ENCODE measurements at regions not wholly inside any gene's neighbourhood (a gene's known extent, or its start where the extent isn't known, plus 50 kb on each side); places are given as distances from the start of the nearest gene placed in this dataset.

- TF ChIP-seq, protein P1, sequence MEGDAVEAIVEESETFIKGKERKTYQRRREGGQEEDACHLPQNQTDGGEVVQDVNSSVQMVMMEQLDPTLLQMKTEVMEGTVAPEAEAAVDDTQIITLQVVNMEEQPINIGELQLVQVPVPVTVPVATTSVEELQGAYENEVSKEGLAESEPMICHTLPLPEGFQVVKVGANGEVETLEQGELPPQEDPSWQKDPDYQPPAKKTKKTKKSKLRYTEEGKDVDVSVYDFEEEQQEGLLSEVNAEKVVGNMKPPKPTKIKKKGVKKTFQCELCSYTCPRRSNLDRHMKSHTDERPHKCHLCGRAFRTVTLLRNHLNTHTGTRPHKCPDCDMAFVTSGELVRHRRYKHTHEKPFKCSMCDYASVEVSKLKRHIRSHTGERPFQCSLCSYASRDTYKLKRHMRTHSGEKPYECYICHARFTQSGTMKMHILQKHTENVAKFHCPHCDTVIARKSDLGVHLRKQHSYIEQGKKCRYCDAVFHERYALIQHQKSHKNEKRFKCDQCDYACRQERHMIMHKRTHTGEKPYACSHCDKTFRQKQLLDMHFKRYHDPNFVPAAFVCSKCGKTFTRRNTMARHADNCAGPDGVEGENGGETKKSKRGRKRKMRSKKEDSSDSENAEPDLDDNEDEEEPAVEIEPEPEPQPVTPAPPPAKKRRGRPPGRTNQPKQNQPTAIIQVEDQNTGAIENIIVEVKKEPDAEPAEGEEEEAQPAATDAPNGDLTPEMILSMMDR (IDR thresholded peaks at IDR 0.05): no peak
- TF ChIP-seq FOXJ3 (CRISPR knock-in tag; IDR thresholded peaks at IDR 0.05) (no peak), RFX5 (IDR thresholded peaks at IDR 0.05; ENCODE audit: low read length) (no peak), SMC3 (IDR thresholded peaks at IDR 0.05; ENCODE audit: low read depth, low read length) (no peak), EP300 (IDR thresholded peaks at IDR 0.05; ENCODE audit: borderline replicate concordance in 1 of 2, low read depth in 1 of 2, low read length in 1 of 2) (no peak), EZH2phosphoT487 (IDR thresholded peaks at IDR 0.05; ENCODE audit: borderline replicate concordance, low read depth) (no peak), CHD2 (IDR thresholded peaks at IDR 0.05; ENCODE audit: low read length, partially characterized antibody) (no peak), POLR2AphosphoS5 (IDR thresholded peaks at IDR 0.05; ENCODE audit: low read depth, low read length) (no peak), NRF1 (IDR thresholded peaks at IDR 0.05; ENCODE audit: low read depth, low read length) (no peak), JUND (IDR thresholded peaks at IDR 0.05) (no peak), YY1 (IDR thresholded peaks at IDR 0.05; ENCODE audit: low read depth) (no peak)
- TF ChIP-seq, protein P2, sequence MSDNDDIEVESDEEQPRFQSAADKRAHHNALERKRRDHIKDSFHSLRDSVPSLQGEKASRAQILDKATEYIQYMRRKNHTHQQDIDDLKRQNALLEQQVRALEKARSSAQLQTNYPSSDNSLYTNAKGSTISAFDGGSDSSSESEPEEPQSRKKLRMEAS (IDR thresholded peaks at IDR 0.05; ENCODE audit: low read depth): no peak
- TF ChIP-seq, protein P3, sequence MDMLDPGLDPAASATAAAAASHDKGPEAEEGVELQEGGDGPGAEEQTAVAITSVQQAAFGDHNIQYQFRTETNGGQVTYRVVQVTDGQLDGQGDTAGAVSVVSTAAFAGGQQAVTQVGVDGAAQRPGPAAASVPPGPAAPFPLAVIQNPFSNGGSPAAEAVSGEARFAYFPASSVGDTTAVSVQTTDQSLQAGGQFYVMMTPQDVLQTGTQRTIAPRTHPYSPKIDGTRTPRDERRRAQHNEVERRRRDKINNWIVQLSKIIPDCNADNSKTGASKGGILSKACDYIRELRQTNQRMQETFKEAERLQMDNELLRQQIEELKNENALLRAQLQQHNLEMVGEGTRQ (IDR thresholded peaks at IDR 0.05; ENCODE audit: borderline replicate concordance, low read depth, low read length): no peak
These were observed 158.9 kb upstream of the CADPS start for GRCh38 chr3:63034101-63034500.

All from SK-N-SH (cell line).